ENCODE measurements at regions not wholly inside any gene's neighbourhood (a gene's known extent, or its start where the extent isn't known, plus 50 kb on each side); places are given as distances from the start of the nearest gene placed in this dataset.

DNA sequence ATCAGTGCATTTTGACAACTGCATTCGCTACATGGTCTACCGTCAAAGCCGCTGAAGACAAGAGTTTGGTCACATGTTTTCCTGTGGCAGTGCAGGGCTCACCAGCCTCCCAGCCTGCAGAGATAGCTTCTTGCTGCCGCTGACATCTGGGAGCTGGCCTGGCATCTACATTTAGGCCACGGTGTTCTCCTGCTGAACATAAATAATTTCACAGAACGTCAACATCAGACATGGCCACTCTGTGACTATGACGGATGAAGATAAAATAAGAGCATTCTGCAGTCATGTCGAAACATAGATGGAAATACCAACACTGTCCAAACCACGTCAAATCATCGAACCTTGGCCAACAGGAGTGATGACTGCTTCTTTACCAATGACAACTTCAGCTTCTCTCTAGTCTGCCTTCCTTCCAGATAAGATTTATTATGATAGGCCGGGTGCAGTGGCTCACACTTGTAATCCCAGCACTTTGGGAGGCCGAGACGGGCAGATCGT lies 91.2 kb downstream of the TNFAIP2 start:
- no peak overlapping the region for H3K4me3 Mint-ChIP-seq (ENCODE audit: low read depth)
- no peaks in the 10 kb centered on the region for H3K4me1 Mint-ChIP-seq (ENCODE audit: low read depth)
- intact Hi-C loops (cut with micrococcal nuclease): no loop called here
- H3K9me3 Mint-ChIP-seq: no peaks in the 10 kb centered on the region
- H3K27ac Mint-ChIP-seq: no peak overlapping the region
- no peaks in the 10 kb centered on the region for H3K36me3 Mint-ChIP-seq (ENCODE audit: low read depth)
- DNase-seq (ENCODE audit: low spot score): no peak
- peaks cover 18% of the 10 kb centered on the region for H3K27me3 Mint-ChIP-seq (ENCODE audit: low read depth)

DNA sequence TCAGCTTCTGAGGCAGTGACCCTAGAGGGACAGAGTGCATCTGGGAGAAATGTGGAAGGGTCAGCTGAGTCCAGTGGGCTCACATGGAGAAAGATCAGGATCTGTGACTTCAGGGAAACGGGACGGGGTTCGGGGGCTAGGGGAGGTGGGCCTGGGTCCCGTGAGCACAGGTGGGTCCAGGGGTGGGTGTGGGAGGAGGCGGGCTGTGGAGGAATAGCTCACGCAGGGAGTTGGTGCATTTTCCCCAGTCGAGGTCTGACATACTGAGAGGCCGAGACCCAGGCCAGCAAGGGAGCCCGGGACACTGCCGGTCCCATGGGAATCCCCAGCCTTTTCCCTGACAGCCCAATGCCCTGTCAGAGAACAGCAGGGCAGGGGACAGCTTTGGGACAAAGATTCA lies 93.1 kb downstream of the TNFAIP2 start:
- no peaks in the 10 kb centered on the region for H3K9me3 Mint-ChIP-seq
- no peaks in the 10 kb centered on the region for H3K4me1 Mint-ChIP-seq (ENCODE audit: low read depth)
- H3K27me3 Mint-ChIP-seq (ENCODE audit: low read depth): peaks cover 25% of the 10 kb centered on the region
- no peak overlapping the region for H3K27ac Mint-ChIP-seq
- no peak for DNase-seq (ENCODE audit: low spot score)
- H3K4me3 Mint-ChIP-seq (ENCODE audit: low read depth): no peak overlapping the region
- intact Hi-C loops (cut with micrococcal nuclease): no loop called here
- no peaks in the 10 kb centered on the region for H3K36me3 Mint-ChIP-seq (ENCODE audit: low read depth)

DNA sequence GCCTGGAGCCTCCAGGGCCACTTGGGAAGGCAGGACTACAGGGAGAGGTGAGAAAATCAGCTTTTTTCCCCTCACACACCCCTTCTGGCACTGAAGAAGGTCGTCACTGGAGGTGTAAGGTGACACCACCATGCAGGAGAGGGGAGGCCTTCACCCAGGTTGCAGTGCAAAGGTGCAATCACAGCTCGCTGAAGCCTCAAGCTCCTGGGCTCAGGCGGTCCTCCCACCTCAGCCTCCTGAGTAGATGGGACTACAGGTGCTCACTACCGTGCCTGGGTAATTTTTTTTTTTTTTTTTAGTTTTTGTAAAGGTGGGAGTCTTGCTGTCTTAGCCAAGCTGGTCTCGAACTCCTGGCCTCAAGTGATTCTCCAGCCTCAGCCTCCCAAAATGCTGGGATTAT lies 93.6 kb downstream of the TNFAIP2 start:
- Mint-ChIP-seq H3K4me3 (ENCODE audit: low read depth) (no peak overlapping the region), H3K9me3 (no peaks in the 10 kb centered on the region), H3K27me3 (ENCODE audit: low read depth) (peaks cover 27% of the 10 kb centered on the region), H3K27ac (no peak overlapping the region), H3K4me1 (ENCODE audit: low read depth) (no peaks in the 10 kb centered on the region), H3K36me3 (ENCODE audit: low read depth) (no peaks in the 10 kb centered on the region)
- no peak for DNase-seq (ENCODE audit: low spot score)
- intact Hi-C loops (cut with micrococcal nuclease): no loop called here

DNA sequence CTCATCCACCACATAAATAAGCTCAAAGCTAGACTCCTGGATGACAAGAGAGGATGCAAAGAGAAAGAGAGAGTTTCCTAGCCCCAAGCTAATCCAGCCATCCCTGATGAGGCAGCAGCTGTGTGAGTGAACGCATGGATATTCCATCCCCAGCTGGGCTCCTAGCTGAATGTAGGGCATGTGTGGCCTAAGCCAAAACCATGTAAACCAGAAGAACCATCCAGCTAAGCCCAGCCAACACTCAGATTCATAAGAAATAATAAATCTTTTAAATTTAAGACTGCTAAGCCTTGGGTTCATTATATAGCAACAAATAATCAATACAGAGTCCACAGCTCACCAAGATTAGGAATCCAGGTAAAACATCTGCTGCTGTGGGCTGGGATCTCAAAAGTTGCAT lies 94.3 kb downstream of the TNFAIP2 start:
- Mint-ChIP-seq H3K27me3 (ENCODE audit: low read depth) (peaks cover 23% of the 10 kb centered on the region), H3K4me1 (ENCODE audit: low read depth) (no peaks in the 10 kb centered on the region), H3K9me3 (no peaks in the 10 kb centered on the region), H3K4me3 (ENCODE audit: low read depth) (no peak overlapping the region), H3K27ac (no peak overlapping the region), H3K36me3 (ENCODE audit: low read depth) (no peaks in the 10 kb centered on the region)
- intact Hi-C loops (cut with micrococcal nuclease): no loop called here
- no peak for DNase-seq (ENCODE audit: low spot score)

DNA sequence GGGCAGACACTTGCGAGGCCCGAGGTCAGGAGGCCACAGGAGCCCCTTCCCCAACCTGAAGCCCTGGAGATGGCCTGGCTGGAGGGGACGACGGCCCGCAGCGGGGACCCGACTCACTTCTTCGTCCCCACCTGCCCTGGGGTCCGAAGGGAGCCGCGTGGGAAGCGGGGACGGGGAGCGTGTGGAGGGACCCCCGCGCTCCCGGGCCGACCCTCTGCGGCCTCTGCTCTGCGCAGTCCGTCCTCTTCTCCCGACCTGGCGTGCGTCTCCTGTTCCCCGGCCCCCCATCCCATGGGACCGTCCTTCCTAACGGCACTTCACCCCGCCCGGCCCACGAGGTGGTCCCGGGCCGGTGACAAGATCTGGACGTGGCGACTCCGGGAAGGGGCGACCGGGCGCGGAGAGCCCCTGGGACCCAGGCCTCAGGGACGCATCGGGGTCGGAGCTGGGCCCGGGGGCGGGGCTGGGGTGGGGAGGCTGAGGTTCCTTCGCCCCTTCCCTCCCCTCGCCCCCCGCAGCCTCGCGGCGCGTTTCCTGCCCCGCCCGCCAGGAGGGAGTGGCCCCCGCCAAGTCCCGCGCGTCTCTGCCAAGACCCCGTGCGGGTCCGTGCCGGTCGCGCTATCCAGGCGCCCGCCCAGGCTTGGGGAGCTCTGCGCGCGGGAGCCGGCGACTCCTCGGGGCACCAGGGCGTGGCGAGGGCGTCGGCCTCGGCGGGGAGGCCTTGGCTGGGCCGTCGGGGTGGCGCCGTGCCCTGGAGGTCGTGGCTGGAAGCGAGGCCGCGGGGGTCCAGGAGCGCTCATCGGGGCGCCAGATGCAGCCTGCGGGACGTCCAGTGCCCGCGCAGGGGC lies 97.1 kb downstream of the TNFAIP2 start:
- intact Hi-C loops (cut with micrococcal nuclease): no loop called here
- no peaks in the 10 kb centered on the region for H3K36me3 Mint-ChIP-seq (ENCODE audit: low read depth)
- H3K4me3 Mint-ChIP-seq (ENCODE audit: low read depth): no peak overlapping the region
- no peak for DNase-seq (ENCODE audit: low spot score)
- peaks cover 24% of the 10 kb centered on the region for H3K27me3 Mint-ChIP-seq (ENCODE audit: low read depth)
- H3K27ac Mint-ChIP-seq: no peak overlapping the region
- H3K4me1 Mint-ChIP-seq (ENCODE audit: low read depth): no peaks in the 10 kb centered on the region
- no peaks in the 10 kb centered on the region for H3K9me3 Mint-ChIP-seq

DNA sequence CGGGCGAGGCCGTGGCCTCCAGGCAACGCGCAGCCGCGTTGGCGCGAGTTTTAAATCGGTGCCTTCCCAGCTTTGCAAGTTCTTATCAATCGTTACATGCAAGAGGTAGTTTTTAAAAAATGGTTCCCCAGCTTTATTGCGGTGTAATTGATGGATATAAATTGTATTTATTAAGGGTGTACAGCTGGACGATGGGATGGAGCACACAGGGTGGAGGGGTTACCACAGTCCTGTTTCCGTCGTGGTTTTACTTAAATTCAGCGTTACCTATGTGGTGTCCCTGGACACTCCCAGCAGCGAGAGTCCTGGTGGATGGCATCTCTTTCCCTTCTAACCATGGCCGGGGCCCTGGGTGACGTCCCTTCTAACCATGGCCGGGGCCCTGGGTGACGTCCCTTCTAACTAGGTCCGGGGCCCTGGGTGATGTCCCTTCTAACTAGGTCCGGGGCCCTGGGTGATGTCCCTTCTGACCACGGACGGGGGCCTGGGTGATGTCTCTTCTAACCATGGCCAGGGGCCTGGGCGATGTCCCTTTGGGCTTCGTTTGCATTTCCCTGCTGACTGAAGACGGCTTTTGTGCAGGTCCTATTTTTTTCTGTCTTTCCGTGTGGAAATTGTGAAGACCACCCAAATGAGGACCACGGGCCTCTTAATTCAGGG lies 97.9 kb downstream of the TNFAIP2 start:
- DNase-seq (ENCODE audit: low spot score): no peak
- Mint-ChIP-seq H3K36me3 (ENCODE audit: low read depth) (no peaks in the 10 kb centered on the region), H3K27me3 (ENCODE audit: low read depth) (peaks cover 23% of the 10 kb centered on the region), H3K4me3 (ENCODE audit: low read depth) (no peak overlapping the region), H3K9me3 (no peaks in the 10 kb centered on the region), H3K27ac (no peak overlapping the region), H3K4me1 (ENCODE audit: low read depth) (no peaks in the 10 kb centered on the region)
- intact Hi-C loops (cut with micrococcal nuclease): no loop called here

DNA sequence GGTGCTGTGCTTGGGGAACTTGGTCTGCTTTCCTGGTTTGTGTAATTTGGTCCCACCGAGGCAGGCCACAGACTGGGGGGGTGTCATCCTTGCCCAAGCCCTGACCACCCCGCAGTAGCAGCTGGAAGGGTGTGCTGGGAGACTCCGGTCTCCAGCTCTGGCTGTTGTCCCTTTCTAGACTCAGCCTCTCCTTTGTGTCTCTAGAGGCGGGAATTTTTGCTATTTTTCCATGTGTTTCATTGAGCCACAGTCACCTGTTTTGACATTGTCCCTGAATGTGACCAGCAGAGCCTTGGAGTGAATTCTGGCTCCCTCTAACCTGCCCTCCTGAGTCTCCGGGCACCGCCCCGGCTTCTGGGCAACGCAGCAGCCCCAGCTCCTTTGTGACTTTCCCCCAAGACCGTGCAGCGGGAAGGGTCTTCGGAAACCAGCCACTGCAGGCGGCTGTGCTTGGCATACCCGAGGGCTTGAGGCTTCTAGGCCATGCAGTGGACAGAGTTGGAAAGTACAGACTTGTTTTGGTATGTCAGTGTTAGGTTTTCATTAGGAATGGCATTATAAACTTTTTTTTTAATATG lies 98.6 kb downstream of the TNFAIP2 start:
- intact Hi-C loops (cut with micrococcal nuclease): no loop called here
- Mint-ChIP-seq H3K36me3 (ENCODE audit: low read depth) (no peaks in the 10 kb centered on the region), H3K4me3 (ENCODE audit: low read depth) (no peak overlapping the region), H3K4me1 (ENCODE audit: low read depth) (no peaks in the 10 kb centered on the region), H3K27ac (no peak overlapping the region), H3K27me3 (ENCODE audit: low read depth) (peaks cover 24% of the 10 kb centered on the region), H3K9me3 (no peaks in the 10 kb centered on the region)
- DNase-seq (ENCODE audit: low spot score): no peak

DNA sequence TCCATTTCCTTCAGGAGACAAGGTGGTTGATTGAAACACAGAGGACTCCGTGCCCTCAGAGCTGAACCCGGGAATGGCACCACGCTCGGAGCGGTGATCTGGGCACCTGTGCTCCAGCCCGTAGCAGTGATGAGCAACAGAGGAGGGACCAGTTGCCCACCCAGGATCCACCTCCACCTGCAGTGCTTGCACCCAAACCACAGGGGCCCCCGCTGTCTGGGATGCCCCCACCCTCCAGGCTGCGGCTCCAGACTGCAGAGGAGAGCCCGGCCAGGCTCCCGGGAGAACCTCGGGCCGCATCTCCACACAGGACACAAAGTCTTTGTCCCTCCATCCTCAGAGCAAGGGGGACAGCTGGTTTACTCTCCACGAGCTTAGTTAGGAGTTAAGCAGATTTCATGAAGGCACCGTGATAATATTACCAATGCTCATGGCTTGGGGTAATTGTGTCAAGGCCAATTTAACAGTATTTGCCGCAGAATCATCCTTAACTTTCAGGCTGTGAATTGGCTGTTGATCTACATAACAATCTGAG lies 100.6 kb downstream of the TNFAIP2 start:
- Mint-ChIP-seq H3K9me3 (no peaks in the 10 kb centered on the region), H3K36me3 (ENCODE audit: low read depth) (no peaks in the 10 kb centered on the region), H3K4me3 (ENCODE audit: low read depth) (no peak overlapping the region), H3K4me1 (ENCODE audit: low read depth) (no peaks in the 10 kb centered on the region), H3K27me3 (ENCODE audit: low read depth) (peaks cover 22% of the 10 kb centered on the region), H3K27ac (no peak overlapping the region)
- intact Hi-C loops (cut with micrococcal nuclease): no loop called here
- no peak for DNase-seq (ENCODE audit: low spot score)

DNA sequence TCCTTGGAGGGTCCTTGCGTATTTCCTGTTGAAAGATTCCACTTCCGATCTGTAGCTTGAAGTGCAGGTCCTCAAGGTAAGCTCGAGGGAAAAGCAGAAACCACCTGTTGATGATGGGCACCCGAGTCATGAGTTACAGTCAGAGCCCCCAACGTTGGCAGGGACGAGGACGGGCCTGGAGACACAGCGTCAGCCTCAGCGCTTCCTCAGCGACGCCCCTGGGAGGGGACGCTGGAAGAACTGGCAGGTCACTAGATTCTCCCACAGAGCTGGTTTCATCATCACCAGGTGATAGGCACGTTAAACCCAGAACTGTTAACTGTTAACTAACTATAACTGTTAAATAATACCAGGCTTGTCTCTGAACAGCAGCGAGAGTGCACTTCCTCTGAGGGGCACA lies 101.8 kb downstream of the TNFAIP2 start:
- no peaks in the 10 kb centered on the region for H3K4me1 Mint-ChIP-seq (ENCODE audit: low read depth)
- peaks cover 13% of the 10 kb centered on the region for H3K27me3 Mint-ChIP-seq (ENCODE audit: low read depth)
- intact Hi-C loops (cut with micrococcal nuclease): no loop called here
- no peak overlapping the region for H3K4me3 Mint-ChIP-seq (ENCODE audit: low read depth)
- H3K9me3 Mint-ChIP-seq: no peaks in the 10 kb centered on the region
- no peak overlapping the region for H3K27ac Mint-ChIP-seq
- H3K36me3 Mint-ChIP-seq (ENCODE audit: low read depth): no peaks in the 10 kb centered on the region
- no peak for DNase-seq (ENCODE audit: low spot score)

DNA sequence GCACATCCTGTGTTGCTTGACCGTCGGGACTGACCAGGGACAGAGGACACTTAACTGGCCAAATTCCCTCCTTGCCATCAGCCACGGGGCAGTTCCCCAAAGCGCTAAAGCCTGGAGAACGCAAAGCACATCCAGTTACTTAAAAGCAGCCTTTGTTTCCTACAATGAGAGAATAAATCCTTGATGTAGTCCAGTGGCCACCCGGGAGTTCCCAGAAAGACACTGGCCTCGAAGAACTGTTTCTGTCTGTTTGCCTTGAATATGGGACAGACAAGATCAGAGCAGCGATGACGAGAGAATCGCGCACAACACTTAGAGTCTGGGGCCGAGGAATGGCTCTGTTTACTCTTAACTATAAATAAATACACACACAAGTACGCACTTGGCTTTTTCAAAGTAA lies 102.2 kb downstream of the TNFAIP2 start:
- Mint-ChIP-seq H3K27me3 (ENCODE audit: low read depth) (peaks cover 13% of the 10 kb centered on the region), H3K36me3 (ENCODE audit: low read depth) (no peaks in the 10 kb centered on the region), H3K4me1 (ENCODE audit: low read depth) (no peaks in the 10 kb centered on the region), H3K27ac (no peak overlapping the region), H3K4me3 (ENCODE audit: low read depth) (no peak overlapping the region), H3K9me3 (no peaks in the 10 kb centered on the region)
- DNase-seq (ENCODE audit: low spot score): no peak
- intact Hi-C loops (cut with micrococcal nuclease): no loop called here

DNA sequence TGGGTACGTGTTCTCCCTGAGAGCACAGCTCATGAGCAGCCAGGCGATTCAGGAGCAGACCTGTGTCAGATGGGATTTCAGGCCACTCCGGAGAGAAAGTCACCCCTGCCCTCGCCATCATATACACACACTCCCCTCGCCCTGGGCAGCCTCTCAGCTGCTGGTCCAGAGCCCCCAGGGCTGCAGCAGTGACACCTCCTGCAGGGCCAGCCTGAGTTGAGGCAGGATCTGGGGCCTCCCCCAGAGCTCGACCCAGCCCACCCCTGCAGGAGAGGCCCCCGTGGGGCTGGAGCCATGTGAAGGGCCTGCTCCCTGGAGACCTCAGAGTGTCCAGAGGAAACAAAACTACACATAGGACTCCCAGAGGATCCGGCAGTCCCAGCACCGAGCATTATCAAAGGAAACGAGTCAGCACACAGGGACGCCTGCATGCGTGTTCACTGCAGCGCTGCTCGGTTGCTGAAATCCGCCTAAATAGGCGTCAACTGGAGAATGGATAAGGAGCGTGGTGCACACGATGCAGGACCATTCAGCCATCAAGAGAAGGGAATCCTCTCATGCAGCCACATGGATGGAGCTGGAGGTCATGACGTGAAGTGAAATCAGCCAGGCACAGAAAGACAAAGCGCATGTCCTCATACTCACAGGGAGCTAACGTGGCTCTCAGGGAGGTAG lies 104.0 kb downstream of the TNFAIP2 start:
- intact Hi-C loops (cut with micrococcal nuclease): no loop called here
- H3K9me3 Mint-ChIP-seq: no peaks in the 10 kb centered on the region
- peaks cover 6% of the 10 kb centered on the region for H3K27me3 Mint-ChIP-seq (ENCODE audit: low read depth)
- no peaks in the 10 kb centered on the region for H3K36me3 Mint-ChIP-seq (ENCODE audit: low read depth)
- no peaks in the 10 kb centered on the region for H3K4me1 Mint-ChIP-seq (ENCODE audit: low read depth)
- no peak for DNase-seq (ENCODE audit: low spot score)
- H3K4me3 Mint-ChIP-seq (ENCODE audit: low read depth): no peak overlapping the region
- no peak overlapping the region for H3K27ac Mint-ChIP-seq

DNA sequence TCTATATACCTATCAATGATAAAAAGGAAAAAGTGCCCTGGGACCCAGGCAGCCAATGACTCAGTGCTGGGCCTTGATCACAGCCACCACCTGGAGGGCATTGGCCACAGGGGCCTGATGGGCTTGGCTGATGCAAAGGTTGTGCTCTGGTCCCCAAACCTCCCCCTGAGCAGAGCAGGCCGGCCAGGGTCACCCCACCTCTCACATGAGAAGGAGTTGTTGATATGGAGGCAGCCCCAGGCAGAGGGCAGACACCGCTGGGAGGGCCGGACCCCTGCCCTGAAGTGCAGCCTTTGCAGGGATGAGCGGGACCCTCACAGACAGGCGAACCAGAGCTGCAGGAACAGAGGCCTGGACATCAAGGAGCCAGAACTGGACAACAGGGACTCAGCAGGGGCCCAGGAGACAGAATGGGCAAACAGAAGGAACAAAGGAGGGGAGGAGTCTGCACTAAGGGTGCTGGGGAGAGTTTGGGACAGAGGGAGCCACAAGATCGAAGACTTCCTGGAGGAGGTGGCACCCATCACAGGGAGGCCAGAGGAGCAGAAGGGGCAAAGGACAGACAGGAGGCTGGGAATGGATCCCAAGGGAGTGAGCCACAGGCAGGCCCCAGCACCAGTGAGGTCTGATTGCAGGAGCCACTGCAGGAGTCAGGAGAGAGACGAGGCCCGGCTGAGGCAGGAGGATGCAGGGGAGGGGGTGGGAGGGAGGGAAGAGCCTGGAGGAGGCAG lies 105.0 kb downstream of the TNFAIP2 start:
- no peak for DNase-seq (ENCODE audit: low spot score)
- no peaks in the 10 kb centered on the region for H3K36me3 Mint-ChIP-seq (ENCODE audit: low read depth)
- H3K4me3 Mint-ChIP-seq (ENCODE audit: low read depth): no peak overlapping the region
- H3K27me3 Mint-ChIP-seq (ENCODE audit: low read depth): peaks cover 6% of the 10 kb centered on the region
- intact Hi-C loops (cut with micrococcal nuclease): no loop called here
- H3K4me1 Mint-ChIP-seq (ENCODE audit: low read depth): no peaks in the 10 kb centered on the region
- H3K27ac Mint-ChIP-seq: no peak overlapping the region
- H3K9me3 Mint-ChIP-seq: no peaks in the 10 kb centered on the region
